Type B pancreatic cell (in vitro differentiated cells): ENCODE measurements at regions not wholly inside any gene's neighbourhood (a gene's known extent, or its start where the extent isn't known, plus 50 kb on each side); places are given as distances from the start of the nearest gene placed in this dataset.

Source experiments
- DNase-seq: peaks from one replicate; pipeline ENCODE4 v3.0.0; 2021; ENCODE audit warnings: mixed read lengths; ENCODE audit not compliant: unreplicated experiment; ENCODE audit errors: extremely low spot score
- H3K27ac Mint-ChIP-seq: 2 replicates; pipeline ENCODE4 v1.8.0; 2021; ENCODE audit warnings: mild to moderate bottlenecking, mixed read lengths
- H3K27me3 Mint-ChIP-seq: 2 replicates; pipeline ENCODE4 v1.8.0; 2021; ENCODE audit warnings: mixed read lengths
- H3K36me3 Mint-ChIP-seq: 2 replicates; pipeline ENCODE4 v1.8.0; 2021; ENCODE audit warnings: mixed read lengths
- H3K4me1 Mint-ChIP-seq: one replicate; pipeline ENCODE4 v1.8.0; 2021; ENCODE audit warnings: mixed read lengths; ENCODE audit not compliant: unreplicated experiment
- H3K4me3 Mint-ChIP-seq: 2 replicates; pipeline ENCODE4 v1.8.0; 2021; ENCODE audit warnings: mild to moderate bottlenecking, mixed read lengths
- H3K9me3 Mint-ChIP-seq: 2 replicates; pipeline ENCODE4 v1.8.0; 2021; ENCODE audit warnings: mixed read lengths
- CTCF ChIP-seq: fragments of 200-600 bp; sonication (generic); conservative IDR thresholded peaks from 2 replicates; pipeline ENCODE4 v1.5.0; 2021; ENCODE audit warnings: antibody characterized with exemption, mild to moderate bottlenecking

GRCh38 chr5:164256954-164257353 is 751.5 kb downstream of the MAT2B start:
- no peak overlapping the region for H3K27ac Mint-ChIP-seq
- H3K27me3 Mint-ChIP-seq, result peaks cover 9% of the 10 kb centered on the region
- H3K4me1 Mint-ChIP-seq, result no peaks in the 10 kb centered on the region
- no peak overlapping the region for H3K4me3 Mint-ChIP-seq
- no peaks in the 10 kb centered on the region for H3K9me3 Mint-ChIP-seq
- no peak for TF ChIP-seq CTCF
- no peaks in the 10 kb centered on the region for H3K36me3 Mint-ChIP-seq
- DNase-seq, result no peak

GRCh38 chr5:164265566-164265965 is 760.1 kb downstream of the MAT2B start:
- H3K9me3 Mint-ChIP-seq, result peaks cover 5% of the 10 kb centered on the region
- no peak for TF ChIP-seq CTCF
- H3K4me1 Mint-ChIP-seq, result no peaks in the 10 kb centered on the region
- H3K27me3 Mint-ChIP-seq, result peaks cover 3% of the 10 kb centered on the region
- no peak overlapping the region for H3K27ac Mint-ChIP-seq
- DNase-seq, result no peak
- H3K4me3 Mint-ChIP-seq, result no peak overlapping the region
- no peaks in the 10 kb centered on the region for H3K36me3 Mint-ChIP-seq

GRCh38 chr5:164266571-164266970 is 761.2 kb downstream of the MAT2B start:
- H3K27me3 Mint-ChIP-seq, result peaks cover 3% of the 10 kb centered on the region
- H3K27ac Mint-ChIP-seq, result no peak overlapping the region
- no peaks in the 10 kb centered on the region for H3K4me1 Mint-ChIP-seq
- H3K36me3 Mint-ChIP-seq, result no peaks in the 10 kb centered on the region
- H3K4me3 Mint-ChIP-seq, result no peak overlapping the region
- peaks cover 5% of the 10 kb centered on the region for H3K9me3 Mint-ChIP-seq
- no peak for DNase-seq
- TF ChIP-seq CTCF, result no peak

- no peak overlapping the region for H3K4me3 Mint-ChIP-seq
- no peaks in the 10 kb centered on the region for H3K9me3 Mint-ChIP-seq
- H3K27ac Mint-ChIP-seq, result no peak overlapping the region
- no peaks in the 10 kb centered on the region for H3K4me1 Mint-ChIP-seq
- no peaks in the 10 kb centered on the region for H3K27me3 Mint-ChIP-seq
- DNase-seq, result no peak
- no peaks in the 10 kb centered on the region for H3K36me3 Mint-ChIP-seq
- no peak for TF ChIP-seq CTCF
Observed at GRCh38 chr5:164277720-164278119, 772.3 kb downstream of the MAT2B start.

- Mint-ChIP-seq H3K4me1 (no peaks in the 10 kb centered on the region), H3K27ac (no peak overlapping the region), H3K36me3 (no peaks in the 10 kb centered on the region), H3K9me3 (peaks cover 15% of the 10 kb centered on the region), H3K4me3 (no peak overlapping the region), H3K27me3 (no peaks in the 10 kb centered on the region)
- no peak for TF ChIP-seq CTCF
- DNase-seq, result no peak
Observed at GRCh38 chr5:164289526-164289925, 784.1 kb downstream of the MAT2B start.

GRCh38 chr5:164296603-164297080 is 791.2 kb downstream of the MAT2B start:
- H3K4me3 Mint-ChIP-seq, result peak overlapping the region; percentile 93
- H3K9me3 Mint-ChIP-seq, result peaks cover 8% of the 10 kb centered on the region
- H3K36me3 Mint-ChIP-seq, result no peaks in the 10 kb centered on the region
- no peak for DNase-seq
- no peak for TF ChIP-seq CTCF
- H3K4me1 Mint-ChIP-seq, result peaks cover 22% of the 10 kb centered on the region
- peak overlapping the region; percentile 64 for H3K27ac Mint-ChIP-seq
- peaks cover 7% of the 10 kb centered on the region for H3K27me3 Mint-ChIP-seq
